GM12878 (cell line): ENCODE measurements at regions not wholly inside any gene's neighbourhood (a gene's known extent, or its start where the extent isn't known, plus 50 kb on each side); places are given as distances from the start of the nearest gene placed in this dataset.

Experiments
- BHLHE40 ChIP-seq, 2 experiments: fragments of 450-650 bp in 1 of 2; IDR thresholded peaks; 2 replicates each; pipeline ENCODE4 v1.6.1; 2011 to 2017; ENCODE audit warnings: low read depth in 2 of 2, borderline replicate concordance in 1 of 2, improper control_type of control experiment in 1 of 2, low read length in 1 of 2, mild to moderate bottlenecking in 1 of 2
- FOXK2 ChIP-seq: fragments of 450-650 bp; IDR thresholded peaks from 2 replicates; pipeline ENCODE4 v1.6.1; 2017; ENCODE audit warnings: mild to moderate bottlenecking, moderate library complexity
- PAX5 ChIP-seq: IDR thresholded peaks from 2 replicates; pipeline ENCODE4 v1.6.1; 2011; ENCODE audit warnings: low read depth, low read length, borderline replicate concordance
- TF ChIP-seq, protein P1 (sequence below): IDR thresholded peaks from 2 replicates; pipeline ENCODE4 v1.6.1; 2012; ENCODE audit warnings: mild to moderate bottlenecking, low read depth, low read length
- TF ChIP-seq, protein P2 (sequence below): fragments of 450-650 bp; conservative IDR thresholded peaks from 2 replicates; pipeline ENCODE4 v1.6.1; 2017; ENCODE audit warnings: mild to moderate bottlenecking, moderate library complexity
- TF ChIP-seq, protein P3 (sequence below): IDR thresholded peaks from 2 replicates; pipeline ENCODE4 v1.6.1; 2012; ENCODE audit warnings: improper control_type of control experiment, low read depth, low read length; ENCODE audit not compliant: insufficient replicate concordance

DNA sequence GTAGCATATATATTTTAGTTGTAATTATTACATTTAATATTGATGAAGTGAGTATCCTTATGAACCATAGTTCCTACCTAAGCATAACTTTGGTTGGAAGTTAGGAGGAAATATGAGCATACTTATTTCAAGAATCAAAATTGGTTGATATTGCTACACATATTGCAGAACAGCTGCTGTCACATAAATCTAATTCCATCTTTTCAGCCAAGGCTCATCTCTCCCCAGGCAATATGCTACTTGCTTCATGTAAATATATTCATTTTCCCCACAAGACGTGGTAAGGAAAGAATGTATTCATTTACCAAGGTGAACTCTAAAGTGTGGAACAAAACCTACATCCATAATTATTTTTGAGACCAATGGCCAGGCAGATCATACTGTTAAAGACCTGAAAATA, 62.5 kb upstream of the HIF1A start (continued):
- TF ChIP-seq, protein P1, sequence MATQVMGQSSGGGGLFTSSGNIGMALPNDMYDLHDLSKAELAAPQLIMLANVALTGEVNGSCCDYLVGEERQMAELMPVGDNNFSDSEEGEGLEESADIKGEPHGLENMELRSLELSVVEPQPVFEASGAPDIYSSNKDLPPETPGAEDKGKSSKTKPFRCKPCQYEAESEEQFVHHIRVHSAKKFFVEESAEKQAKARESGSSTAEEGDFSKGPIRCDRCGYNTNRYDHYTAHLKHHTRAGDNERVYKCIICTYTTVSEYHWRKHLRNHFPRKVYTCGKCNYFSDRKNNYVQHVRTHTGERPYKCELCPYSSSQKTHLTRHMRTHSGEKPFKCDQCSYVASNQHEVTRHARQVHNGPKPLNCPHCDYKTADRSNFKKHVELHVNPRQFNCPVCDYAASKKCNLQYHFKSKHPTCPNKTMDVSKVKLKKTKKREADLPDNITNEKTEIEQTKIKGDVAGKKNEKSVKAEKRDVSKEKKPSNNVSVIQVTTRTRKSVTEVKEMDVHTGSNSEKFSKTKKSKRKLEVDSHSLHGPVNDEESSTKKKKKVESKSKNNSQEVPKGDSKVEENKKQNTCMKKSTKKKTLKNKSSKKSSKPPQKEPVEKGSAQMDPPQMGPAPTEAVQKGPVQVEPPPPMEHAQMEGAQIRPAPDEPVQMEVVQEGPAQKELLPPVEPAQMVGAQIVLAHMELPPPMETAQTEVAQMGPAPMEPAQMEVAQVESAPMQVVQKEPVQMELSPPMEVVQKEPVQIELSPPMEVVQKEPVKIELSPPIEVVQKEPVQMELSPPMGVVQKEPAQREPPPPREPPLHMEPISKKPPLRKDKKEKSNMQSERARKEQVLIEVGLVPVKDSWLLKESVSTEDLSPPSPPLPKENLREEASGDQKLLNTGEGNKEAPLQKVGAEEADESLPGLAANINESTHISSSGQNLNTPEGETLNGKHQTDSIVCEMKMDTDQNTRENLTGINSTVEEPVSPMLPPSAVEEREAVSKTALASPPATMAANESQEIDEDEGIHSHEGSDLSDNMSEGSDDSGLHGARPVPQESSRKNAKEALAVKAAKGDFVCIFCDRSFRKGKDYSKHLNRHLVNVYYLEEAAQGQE: no peak
- TF ChIP-seq BHLHE40 (IDR thresholded peaks at IDR 0.05; ENCODE audit: borderline replicate concordance in 1 of 2, low read depth in 2 of 2, low read length in 1 of 2) (no peak), PAX5 (no peak), FOXK2 (no peak)
- TF ChIP-seq, protein P2, sequence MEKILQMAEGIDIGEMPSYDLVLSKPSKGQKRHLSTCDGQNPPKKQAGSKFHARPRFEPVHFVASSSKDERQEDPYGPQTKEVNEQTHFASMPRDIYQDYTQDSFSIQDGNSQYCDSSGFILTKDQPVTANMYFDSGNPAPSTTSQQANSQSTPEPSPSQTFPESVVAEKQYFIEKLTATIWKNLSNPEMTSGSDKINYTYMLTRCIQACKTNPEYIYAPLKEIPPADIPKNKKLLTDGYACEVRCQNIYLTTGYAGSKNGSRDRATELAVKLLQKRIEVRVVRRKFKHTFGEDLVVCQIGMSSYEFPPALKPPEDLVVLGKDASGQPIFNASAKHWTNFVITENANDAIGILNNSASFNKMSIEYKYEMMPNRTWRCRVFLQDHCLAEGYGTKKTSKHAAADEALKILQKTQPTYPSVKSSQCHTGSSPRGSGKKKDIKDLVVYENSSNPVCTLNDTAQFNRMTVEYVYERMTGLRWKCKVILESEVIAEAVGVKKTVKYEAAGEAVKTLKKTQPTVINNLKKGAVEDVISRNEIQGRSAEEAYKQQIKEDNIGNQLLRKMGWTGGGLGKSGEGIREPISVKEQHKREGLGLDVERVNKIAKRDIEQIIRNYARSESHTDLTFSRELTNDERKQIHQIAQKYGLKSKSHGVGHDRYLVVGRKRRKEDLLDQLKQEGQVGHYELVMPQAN: no peak
- TF ChIP-seq, protein P3, sequence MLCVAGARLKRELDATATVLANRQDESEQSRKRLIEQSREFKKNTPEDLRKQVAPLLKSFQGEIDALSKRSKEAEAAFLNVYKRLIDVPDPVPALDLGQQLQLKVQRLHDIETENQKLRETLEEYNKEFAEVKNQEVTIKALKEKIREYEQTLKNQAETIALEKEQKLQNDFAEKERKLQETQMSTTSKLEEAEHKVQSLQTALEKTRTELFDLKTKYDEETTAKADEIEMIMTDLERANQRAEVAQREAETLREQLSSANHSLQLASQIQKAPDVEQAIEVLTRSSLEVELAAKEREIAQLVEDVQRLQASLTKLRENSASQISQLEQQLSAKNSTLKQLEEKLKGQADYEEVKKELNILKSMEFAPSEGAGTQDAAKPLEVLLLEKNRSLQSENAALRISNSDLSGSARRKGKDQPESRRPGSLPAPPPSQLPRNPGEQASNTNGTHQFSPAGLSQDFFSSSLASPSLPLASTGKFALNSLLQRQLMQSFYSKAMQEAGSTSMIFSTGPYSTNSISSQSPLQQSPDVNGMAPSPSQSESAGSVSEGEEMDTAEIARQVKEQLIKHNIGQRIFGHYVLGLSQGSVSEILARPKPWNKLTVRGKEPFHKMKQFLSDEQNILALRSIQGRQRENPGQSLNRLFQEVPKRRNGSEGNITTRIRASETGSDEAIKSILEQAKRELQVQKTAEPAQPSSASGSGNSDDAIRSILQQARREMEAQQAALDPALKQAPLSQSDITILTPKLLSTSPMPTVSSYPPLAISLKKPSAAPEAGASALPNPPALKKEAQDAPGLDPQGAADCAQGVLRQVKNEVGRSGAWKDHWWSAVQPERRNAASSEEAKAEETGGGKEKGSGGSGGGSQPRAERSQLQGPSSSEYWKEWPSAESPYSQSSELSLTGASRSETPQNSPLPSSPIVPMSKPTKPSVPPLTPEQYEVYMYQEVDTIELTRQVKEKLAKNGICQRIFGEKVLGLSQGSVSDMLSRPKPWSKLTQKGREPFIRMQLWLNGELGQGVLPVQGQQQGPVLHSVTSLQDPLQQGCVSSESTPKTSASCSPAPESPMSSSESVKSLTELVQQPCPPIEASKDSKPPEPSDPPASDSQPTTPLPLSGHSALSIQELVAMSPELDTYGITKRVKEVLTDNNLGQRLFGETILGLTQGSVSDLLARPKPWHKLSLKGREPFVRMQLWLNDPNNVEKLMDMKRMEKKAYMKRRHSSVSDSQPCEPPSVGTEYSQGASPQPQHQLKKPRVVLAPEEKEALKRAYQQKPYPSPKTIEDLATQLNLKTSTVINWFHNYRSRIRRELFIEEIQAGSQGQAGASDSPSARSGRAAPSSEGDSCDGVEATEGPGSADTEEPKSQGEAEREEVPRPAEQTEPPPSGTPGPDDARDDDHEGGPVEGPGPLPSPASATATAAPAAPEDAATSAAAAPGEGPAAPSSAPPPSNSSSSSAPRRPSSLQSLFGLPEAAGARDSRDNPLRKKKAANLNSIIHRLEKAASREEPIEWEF: no peak
